ENCODE measurements at regions not wholly inside any gene's neighbourhood (a gene's known extent, or its start where the extent isn't known, plus 50 kb on each side); places are given as distances from the start of the nearest gene placed in this dataset.

GRCh38 chr11:38491986-38492385, 1894.0 kb upstream of the RAG2 start:
- TF ChIP-seq Cebpa-rat (IDR thresholded peaks at IDR 0.05), result no peak
- Histone ChIP-seq H3K9me3 (replicated peaks in 1 of 11) (no peaks in the 10 kb centered on the region), H3K4me3 (no peak overlapping the region), H3K36me3 (no peaks in the 10 kb centered on the region), H3K27ac (no peak overlapping the region), H4K20me1 (no peaks in the 10 kb centered on the region; a peak in 1 of 22 replicates), H3K27me3 (no peaks in the 10 kb centered on the region), H3K9ac (no peak overlapping the region), H3K4me1 (no peaks in the 10 kb centered on the region), H3K4me2 (no peak overlapping the region)

DNA sequence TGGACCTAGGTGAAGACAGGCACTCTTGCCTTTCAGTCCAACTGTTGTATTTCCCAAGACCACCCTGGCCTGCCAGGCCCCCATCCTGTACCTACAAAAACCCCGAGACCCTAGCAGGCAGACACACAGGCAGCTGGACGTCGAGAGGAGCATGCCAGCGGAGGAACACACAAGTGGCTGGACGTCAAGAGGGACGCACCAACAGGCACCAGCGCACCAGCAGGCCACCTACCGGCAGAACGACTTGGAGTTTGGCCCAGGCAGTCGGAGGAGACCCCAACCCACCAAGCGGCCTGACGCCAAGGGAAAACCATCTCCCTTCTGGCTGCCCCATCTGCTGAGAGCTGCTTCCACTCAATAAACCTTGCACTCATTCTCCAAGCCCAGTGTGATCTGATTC, 1883.4 kb upstream of the RAG2 start:
- no peaks in the 10 kb centered on the region for H3K36me3 ChIP-seq
- H3K9me3 ChIP-seq (replicated peaks in 1 of 11), result no peaks in the 10 kb centered on the region
- H3K4me1 ChIP-seq, result no peaks in the 10 kb centered on the region
- no peak overlapping the region for H3K4me2 ChIP-seq
- no peak overlapping the region for H3K9ac ChIP-seq
- TF ChIP-seq Cebpa-rat (IDR thresholded peaks at IDR 0.05), result no peak
- H3K4me3 ChIP-seq, result no peak overlapping the region
- no peaks in the 10 kb centered on the region for H4K20me1 ChIP-seq
- H3K27me3 ChIP-seq, result no peaks in the 10 kb centered on the region
- H3K27ac ChIP-seq, result no peak overlapping the region

GRCh38 chr11:38476808-38477575, 1879.0 kb upstream of the RAG2 start:
- H3K27ac ChIP-seq, result no peak overlapping the region
- TF ChIP-seq Cebpa-rat (IDR thresholded peaks at IDR 0.05), result no peak
- no peaks in the 10 kb centered on the region for H3K27me3 ChIP-seq
- H3K4me2 ChIP-seq, result no peak overlapping the region
- no peak overlapping the region for H3K9ac ChIP-seq
- no peaks in the 10 kb centered on the region for H3K4me1 ChIP-seq
- H4K20me1 ChIP-seq, result no peaks in the 10 kb centered on the region
- no peak overlapping the region for H3K4me3 ChIP-seq
- no peaks in the 10 kb centered on the region for H3K36me3 ChIP-seq
- no peaks in the 10 kb centered on the region for H3K9me3 ChIP-seq (replicated peaks in 1 of 11)

DNA sequence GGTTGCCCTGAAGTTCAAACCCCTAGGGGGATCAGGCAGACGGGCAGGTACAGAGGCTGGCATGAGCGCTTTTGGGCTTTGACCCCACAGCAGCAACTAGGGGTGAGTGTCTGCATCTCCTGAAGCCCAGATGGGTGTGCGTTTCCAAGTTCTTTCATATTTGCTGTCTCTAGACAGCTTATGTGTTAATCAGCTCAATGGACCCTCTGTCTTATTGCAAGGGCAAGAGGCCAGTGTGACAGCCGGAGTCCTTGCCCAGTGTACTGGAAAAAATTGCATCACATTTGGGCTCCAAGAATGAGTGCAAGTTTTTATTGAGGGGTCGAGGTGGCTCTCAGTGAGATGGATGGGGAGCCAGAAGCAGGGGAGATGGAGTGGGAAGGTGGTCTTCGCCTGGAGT, 1863.7 kb upstream of the RAG2 start:
- no peak overlapping the region for H3K9ac ChIP-seq
- no peaks in the 10 kb centered on the region for H4K20me1 ChIP-seq
- H3K27ac ChIP-seq, result no peak overlapping the region
- H3K4me2 ChIP-seq, result no peak overlapping the region
- no peaks in the 10 kb centered on the region for H3K27me3 ChIP-seq
- H3K36me3 ChIP-seq, result no peaks in the 10 kb centered on the region
- H3K4me3 ChIP-seq, result no peak overlapping the region
- no peaks in the 10 kb centered on the region for H3K9me3 ChIP-seq (replicated peaks in 1 of 11)
- TF ChIP-seq Cebpa-rat (IDR thresholded peaks at IDR 0.05), result no peak
- no peaks in the 10 kb centered on the region for H3K4me1 ChIP-seq

GRCh38 chr11:38460896-38461295, 1862.9 kb upstream of the RAG2 start:
- Histone ChIP-seq H3K27ac (no peak overlapping the region), H3K4me2 (no peak overlapping the region), H3K4me1 (no peaks in the 10 kb centered on the region), H3K27me3 (no peaks in the 10 kb centered on the region), H3K4me3 (no peak overlapping the region), H3K36me3 (no peaks in the 10 kb centered on the region), H3K9ac (no peak overlapping the region), H3K9me3 (replicated peaks in 1 of 11) (no peaks in the 10 kb centered on the region), H4K20me1 (no peaks in the 10 kb centered on the region)
- no peak for TF ChIP-seq Cebpa-rat (IDR thresholded peaks at IDR 0.05)

DNA sequence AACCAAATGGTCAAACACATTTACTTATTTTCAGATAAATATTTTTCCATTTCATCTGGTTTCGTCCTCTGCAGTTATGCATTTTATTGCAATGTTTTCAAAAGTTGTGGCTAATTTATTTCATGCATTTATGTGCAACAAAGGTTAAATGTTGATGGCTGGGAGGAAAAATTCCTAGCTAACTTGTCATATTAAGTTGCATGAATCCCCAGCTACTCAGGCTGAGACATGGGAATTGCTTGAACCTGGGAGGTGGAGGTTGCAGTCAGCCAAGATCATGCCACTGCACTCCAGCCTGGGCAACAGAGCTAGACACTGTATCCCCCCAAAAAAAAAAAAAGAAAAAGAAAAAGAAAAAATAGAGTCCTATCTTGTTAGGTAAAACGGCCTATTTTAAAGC, 1862.4 kb upstream of the RAG2 start:
- Histone ChIP-seq H4K20me1 (no peaks in the 10 kb centered on the region), H3K4me2 (no peak overlapping the region), H3K4me3 (no peak overlapping the region), H3K27me3 (no peaks in the 10 kb centered on the region), H3K9me3 (replicated peaks in 1 of 11) (no peaks in the 10 kb centered on the region), H3K4me1 (no peaks in the 10 kb centered on the region), H3K27ac (no peak overlapping the region), H3K9ac (no peak overlapping the region), H3K36me3 (no peaks in the 10 kb centered on the region)
- TF ChIP-seq Cebpa-rat (IDR thresholded peaks at IDR 0.05), result no peak

DNA sequence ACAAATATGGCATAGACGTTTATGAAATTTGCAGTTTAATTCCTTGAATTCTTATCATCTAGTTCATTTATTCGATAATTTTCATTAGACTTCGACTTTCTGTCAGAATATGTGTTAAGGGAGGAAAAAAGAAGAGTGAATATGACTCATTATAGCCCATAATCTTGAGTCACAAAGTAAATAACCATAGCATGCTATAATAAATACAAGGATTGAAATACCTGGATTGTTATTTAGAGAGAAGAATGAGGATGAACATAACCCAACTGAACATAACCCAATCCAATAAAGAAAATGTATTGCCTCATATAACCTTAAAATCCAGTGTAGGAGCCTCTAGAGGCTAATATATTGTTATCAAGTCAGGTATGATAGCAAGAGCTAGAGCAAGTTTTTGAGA, 1858.3 kb upstream of the RAG2 start:
- Histone ChIP-seq H3K4me1 (no peaks in the 10 kb centered on the region), H3K4me3 (no peak overlapping the region), H3K27ac (no peak overlapping the region), H3K36me3 (no peaks in the 10 kb centered on the region), H4K20me1 (no peaks in the 10 kb centered on the region), H3K27me3 (no peaks in the 10 kb centered on the region), H3K4me2 (no peak overlapping the region), H3K9me3 (replicated peaks in 1 of 11) (no peaks in the 10 kb centered on the region), H3K9ac (no peak overlapping the region)
- no peak for TF ChIP-seq Cebpa-rat (IDR thresholded peaks at IDR 0.05)

- TF ChIP-seq Cebpa-rat (IDR thresholded peaks at IDR 0.05), result no peak
- no peaks in the 10 kb centered on the region for H3K4me1 ChIP-seq
- no peaks in the 10 kb centered on the region for H3K9me3 ChIP-seq (replicated peaks in 1 of 11)
- no peak overlapping the region for H3K27ac ChIP-seq
- H3K9ac ChIP-seq, result no peak overlapping the region
- no peak overlapping the region for H3K4me2 ChIP-seq
- no peak overlapping the region for H3K4me3 ChIP-seq
- no peaks in the 10 kb centered on the region for H3K27me3 ChIP-seq
- H3K36me3 ChIP-seq, result no peaks in the 10 kb centered on the region
- no peaks in the 10 kb centered on the region for H4K20me1 ChIP-seq
Observed at GRCh38 chr11:38448284-38448683, 1850.2 kb upstream of the RAG2 start.

- no peaks in the 10 kb centered on the region for H4K20me1 ChIP-seq
- H3K9me3 ChIP-seq (replicated peaks in 1 of 11), result no peaks in the 10 kb centered on the region
- no peaks in the 10 kb centered on the region for H3K36me3 ChIP-seq
- H3K27ac ChIP-seq, result no peak overlapping the region
- no peak overlapping the region for H3K4me3 ChIP-seq
- TF ChIP-seq Cebpa-rat (IDR thresholded peaks at IDR 0.05), result no peak
- H3K4me2 ChIP-seq, result no peak overlapping the region
- H3K9ac ChIP-seq, result no peak overlapping the region
- no peaks in the 10 kb centered on the region for H3K4me1 ChIP-seq
- H3K27me3 ChIP-seq, result no peaks in the 10 kb centered on the region
Observed at GRCh38 chr11:38446336-38446735, 1848.3 kb upstream of the RAG2 start.

- Histone ChIP-seq H3K4me2 (no peak overlapping the region), H3K9ac (no peak overlapping the region), H3K27ac (no peak overlapping the region), H3K27me3 (no peaks in the 10 kb centered on the region), H3K4me1 (no peaks in the 10 kb centered on the region), H3K4me3 (no peak overlapping the region), H3K36me3 (no peaks in the 10 kb centered on the region), H3K9me3 (replicated peaks in 1 of 11) (no peaks in the 10 kb centered on the region), H4K20me1 (no peaks in the 10 kb centered on the region)
- no peak for TF ChIP-seq Cebpa-rat (IDR thresholded peaks at IDR 0.05)
Observed at GRCh38 chr11:38438091-38438490, 1840.1 kb upstream of the RAG2 start.

All from BLaER1 treated with 17β-estradiol and CSF1 and Interleukin-3, amounts not matched to agents 10 nM and 100 nM (cell line).